RPMI7951 (cell line): ENCODE measurements at regions not wholly inside any gene's neighbourhood (a gene's known extent, or its start where the extent isn't known, plus 50 kb on each side); places are given as distances from the start of the nearest gene placed in this dataset.
"Not testable (repeated sequence)": the region's sequence is repeated elsewhere in the genome, so short reads cannot be mapped to it uniquely, and the experiment has no call there.

Experiments used
- DNase-seq: peaks from one replicate; pipeline ENCODE4 v3.0.0-alpha.2; 2012; ENCODE audit warnings: low read depth

- DNase-seq, result no peak
These were observed 107.5 kb upstream of the SIM2 start for GRCh38 chr21:36591326-36591970.

DNA sequence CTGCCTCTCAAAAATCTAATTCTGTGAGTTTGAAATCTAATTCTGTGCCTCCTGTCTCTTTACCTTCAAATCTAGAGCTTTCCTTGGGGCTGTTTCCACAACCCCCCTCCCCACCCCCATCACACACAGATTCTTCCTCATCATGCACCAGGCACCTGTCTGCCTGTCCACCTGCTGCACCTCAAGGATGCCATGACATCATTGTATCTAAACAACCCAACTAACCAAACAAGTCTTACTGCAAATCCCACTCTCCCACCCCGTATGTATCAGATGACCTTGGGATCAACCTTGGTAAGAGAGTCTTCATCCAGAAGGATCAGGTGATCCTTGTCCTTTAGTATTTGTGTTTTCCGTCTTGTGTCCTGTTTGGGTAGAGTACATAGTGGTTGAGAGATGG lies 102.7 kb upstream of the SIM2 start:
- DNase-seq, result no peak

GRCh38 chr21:36601362-36601761 lies 97.6 kb upstream of the SIM2 start:
- DNase-seq, result no peak

DNA sequence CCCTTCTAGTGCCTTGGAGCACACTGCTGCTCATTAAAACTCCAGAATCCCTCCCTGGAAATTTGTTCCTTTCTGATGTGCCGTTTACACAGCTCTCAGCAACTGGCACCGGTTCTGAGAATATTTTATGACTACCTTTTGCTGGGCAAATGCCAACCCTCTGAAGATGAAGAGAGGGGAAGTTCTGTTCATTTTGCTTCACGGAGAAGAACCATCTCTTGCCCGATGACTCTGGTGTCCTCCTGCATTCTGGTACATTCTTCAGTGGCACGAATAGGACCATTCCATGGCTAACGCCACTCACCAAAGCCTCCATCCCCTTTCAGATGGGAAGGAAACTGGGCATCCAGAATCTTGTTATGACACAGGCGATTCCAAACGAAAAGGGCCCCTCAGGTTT lies 96.2 kb upstream of the SIM2 start:
- DNase-seq, result no peak

- DNase-seq, result no peak
These were observed 95.7 kb upstream of the SIM2 start for GRCh38 chr21:36603221-36603620.

GRCh38 chr21:36605426-36605825 lies 93.5 kb upstream of the SIM2 start:
- no peak for DNase-seq

DNA sequence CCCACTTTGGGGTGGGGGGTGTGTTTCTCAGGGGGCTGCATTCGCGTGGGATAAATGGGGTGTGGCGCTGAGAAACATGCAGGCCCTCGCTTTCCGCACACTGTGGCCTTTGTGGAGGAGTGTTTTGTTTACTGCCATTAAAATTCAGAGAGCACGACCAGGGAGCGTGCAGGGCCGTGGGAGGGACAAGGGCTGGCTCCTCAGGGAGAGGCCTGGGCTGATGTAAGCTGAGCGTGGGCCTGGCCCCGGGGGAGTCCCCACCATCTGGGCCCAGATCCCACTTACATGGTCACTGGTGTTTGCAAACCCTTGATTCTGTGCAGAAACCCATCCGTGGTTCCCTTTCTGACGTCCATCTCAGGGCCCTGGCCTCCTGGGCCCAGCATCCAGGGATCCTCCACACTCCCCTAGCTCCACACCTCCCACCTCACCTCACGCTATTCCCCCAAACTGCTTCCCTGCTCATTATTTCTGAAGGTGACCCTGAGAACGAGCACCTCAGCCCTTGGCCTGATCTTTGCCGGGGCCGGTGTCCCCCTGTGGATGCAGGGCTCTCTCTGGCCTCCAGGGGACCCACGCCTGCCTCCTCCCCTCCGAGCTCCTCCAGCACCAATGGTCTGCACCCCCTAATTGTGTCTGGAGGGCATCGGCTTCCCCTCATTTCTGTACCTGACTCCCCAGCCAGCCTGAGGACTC lies 92.5 kb upstream of the SIM2 start:
- no peak for DNase-seq

GRCh38 chr21:36606983-36607325 lies 92.0 kb upstream of the SIM2 start:
- DNase-seq, result no peak

DNA sequence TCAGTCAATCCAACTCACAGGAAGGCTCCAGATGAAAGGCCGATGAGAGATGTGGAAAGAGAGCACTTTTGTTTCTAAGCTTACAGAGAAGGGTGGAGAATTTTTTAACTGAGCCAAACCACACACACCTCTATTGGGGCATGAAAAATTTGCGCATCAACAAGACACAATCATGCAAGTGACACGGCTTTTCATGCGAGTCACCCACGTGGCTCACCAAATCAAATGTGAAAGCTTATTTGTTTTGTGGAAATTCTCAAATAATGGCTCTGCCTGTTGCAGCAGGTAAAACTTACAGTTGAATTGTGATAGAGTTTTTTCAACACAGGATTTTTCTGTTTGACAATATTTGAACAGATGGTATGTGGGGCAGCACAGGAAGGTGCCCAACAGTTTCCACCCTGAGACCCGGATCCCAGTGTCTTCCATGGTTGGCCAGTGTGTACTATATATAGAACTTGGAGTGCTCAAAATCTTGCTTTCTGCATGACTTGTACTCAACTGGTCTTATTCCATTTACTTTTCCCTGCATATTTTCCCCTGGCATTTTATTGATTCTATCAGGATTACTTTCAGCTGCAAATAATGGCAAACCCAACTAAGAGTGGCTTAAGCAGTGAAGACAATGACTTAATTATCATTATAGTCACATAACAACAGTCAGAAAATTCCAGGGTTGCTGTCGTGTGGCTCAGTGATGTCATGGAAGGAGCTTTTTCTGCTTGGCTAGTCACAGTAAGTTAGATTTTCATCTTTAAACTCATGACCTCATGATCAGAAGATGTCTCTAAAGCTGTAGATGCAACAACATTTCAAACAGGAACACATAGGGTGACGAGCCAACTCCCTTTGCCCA lies 90.6 kb upstream of the SIM2 start:
- DNase-seq, result no peak

GRCh38 chr21:36608897-36609225 lies 90.1 kb upstream of the SIM2 start:
- no peak for DNase-seq

GRCh38 chr21:36609654-36610053 lies 89.3 kb upstream of the SIM2 start:
- DNase-seq, result no peak

DNA sequence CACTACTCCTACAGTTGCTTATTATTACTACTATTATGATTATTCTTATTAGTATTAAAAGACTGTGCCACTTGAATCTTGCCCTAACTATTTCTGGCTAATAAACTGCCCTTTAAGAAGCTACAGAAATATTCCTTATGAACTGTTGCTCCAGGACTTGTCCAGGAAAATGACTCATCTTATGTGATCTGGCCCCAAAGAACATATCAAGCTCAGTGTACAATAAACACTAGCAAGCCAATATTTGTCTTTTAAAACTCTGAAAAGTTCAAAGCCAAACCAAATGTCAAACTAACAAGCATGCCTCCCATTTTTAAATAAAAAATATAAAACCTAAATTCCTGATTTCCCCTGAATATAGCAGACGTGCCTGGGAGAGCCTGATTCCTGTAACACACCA lies 88.7 kb upstream of the SIM2 start:
- no peak for DNase-seq

DNA sequence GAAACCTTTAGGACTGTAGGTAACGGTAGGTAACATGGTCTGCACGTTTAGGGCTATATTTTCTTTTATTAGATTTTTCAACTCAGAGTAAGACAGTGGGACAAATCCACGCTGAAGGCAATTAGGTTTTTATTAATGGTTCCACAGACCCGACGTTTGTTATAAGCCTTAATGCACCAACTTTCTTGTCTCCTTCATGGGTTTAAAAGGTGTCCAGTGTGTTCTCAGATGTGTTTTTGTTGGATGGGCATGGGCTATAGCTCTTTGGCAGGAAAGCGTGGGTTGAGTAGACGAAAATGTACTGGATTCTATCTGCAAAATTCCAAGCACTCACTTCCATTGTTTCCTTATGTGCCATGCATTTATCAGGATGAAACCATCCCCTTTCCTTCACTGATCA lies 88.0 kb upstream of the SIM2 start:
- no peak for DNase-seq

DNA sequence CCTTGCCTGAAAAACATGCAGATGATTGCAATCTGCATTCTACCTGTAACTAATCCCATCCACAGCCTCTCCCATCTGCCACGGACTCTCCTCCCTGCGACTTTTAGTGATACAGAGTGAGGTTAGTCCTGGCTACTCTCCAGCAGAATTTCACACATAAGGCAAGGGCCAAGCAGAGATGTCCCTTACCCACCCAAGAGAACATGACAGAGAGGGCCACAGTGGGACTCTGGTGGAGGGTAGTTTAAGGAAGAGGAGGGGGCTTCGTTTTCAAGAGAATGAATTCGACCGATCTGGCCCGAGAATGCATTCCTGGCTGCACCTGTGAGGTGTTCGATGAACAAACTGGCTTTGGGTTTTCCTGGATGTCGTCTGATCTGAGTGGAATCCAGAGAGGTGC lies 87.5 kb upstream of the SIM2 start:
- no peak for DNase-seq

GRCh38 chr21:36613059-36613458 lies 85.9 kb upstream of the SIM2 start:
- DNase-seq, result peak; percentile 11

- no peak for DNase-seq
These were observed 85.4 kb upstream of the SIM2 start for GRCh38 chr21:36613554-36613953.

DNA sequence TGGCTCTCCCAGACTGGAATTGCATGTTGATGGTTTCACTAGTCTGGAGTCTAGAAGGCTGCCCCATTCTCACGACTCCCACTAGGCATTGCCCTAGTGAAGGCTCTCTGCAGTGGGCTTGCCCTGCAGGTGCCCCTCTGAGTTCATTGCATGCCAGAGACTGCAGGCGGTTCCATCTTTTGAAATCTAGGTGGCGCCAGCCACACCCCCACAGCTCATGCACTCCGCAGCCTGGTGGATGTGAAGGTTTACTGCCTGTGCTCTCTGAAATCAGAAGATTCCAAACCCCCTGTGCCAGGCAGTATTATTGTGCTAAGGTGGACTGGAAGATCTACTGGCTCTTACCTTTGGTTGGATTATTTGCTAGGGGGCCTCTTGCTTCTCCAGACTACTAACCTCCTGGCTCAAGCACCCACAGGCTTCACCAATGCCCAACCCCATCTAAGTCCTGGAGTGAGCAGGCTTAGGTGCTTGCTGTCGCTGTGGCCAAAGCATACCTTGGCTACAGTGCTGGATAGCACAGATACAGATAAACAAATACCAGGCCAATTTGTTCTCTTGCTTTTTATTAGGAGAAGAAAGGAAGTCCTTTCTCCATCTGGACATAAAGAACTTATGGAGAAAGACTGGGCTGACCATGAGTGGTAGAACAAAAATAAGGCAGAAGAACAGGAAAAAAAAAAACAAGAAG lies 83.5 kb upstream of the SIM2 start:
- no peak for DNase-seq

DNA sequence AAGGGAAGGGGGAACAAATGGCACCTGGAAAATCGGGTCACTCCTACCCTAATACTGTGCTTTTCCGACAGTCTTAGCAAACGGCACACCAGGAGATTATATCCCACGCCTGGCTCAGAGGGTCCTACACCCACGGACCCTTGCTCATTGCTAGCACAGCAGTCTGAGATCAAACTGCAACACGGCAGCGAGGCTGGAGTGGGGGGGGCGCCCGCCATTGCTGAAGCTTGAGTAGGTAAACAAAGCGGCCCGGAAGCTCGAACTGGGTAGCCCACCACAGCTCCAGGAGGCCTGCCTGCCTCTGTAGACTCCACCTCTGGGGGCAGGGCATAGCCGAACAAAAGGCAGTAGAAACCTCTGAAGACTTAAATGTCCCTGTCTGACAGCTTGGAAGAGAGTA lies 82.1 kb upstream of the SIM2 start:
- DNase-seq, result not testable (repeated sequence)

GRCh38 chr21:36621794-36622193 lies 77.1 kb upstream of the SIM2 start:
- DNase-seq, result not testable (repeated sequence)

DNA sequence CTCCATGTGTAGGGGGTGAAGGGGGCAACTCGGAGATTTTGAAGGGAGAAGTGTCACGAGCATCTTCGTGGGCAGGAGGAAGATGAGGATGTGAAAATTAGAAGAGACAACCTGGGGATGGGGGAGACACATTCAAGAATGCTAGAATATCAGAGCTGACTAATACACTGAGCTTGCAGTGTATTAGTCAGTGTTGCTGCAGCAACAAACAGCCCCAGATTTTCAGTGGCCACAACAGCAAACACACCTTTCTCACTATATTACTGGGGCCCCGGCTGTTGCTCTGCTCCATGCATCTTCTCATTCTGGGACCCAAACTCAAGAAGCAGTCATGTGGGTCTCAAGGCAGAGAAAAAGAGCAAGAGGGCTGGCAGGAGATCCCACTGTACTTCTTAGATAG lies 74.8 kb upstream of the SIM2 start:
- DNase-seq, result no peak

DNA sequence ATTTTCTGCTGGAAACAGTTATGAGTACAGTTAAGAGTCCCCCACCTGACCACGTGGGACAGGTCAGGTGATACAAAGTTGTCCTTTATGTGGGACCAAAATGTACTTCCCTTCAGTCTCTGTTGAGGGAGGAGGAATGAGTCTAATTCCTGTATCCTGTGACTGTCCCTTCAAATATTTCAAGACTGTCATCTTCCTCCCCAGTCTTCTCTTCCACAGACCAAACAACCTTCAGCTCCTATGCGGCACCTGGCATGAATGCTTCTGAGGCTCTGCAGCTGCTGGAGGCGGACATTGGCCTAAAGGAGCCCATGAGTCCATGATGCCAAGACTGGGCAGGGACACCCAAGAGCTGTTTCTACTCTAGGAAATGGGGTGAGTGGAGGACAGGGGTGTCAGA lies 72.1 kb upstream of the SIM2 start:
- DNase-seq, result no peak

DNA sequence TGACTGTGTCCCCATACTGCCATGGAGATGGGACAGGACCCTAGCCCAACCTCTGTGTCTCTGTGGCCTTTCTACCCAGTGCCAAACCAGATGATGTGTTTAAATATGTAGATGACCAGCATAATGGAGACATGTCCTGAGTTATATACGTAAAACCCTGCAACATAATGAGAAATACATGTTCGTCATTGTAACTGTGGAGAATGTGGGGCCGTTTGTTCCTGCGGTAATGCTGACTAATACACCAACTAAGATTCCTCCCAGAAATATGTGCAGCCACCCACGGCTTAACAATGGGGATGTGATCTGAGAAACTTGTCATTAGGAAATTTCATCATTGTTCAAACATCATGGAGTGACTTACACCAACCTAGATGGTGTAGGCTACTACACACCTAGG lies 71.7 kb upstream of the SIM2 start:
- peak; percentile 52 for DNase-seq

DNA sequence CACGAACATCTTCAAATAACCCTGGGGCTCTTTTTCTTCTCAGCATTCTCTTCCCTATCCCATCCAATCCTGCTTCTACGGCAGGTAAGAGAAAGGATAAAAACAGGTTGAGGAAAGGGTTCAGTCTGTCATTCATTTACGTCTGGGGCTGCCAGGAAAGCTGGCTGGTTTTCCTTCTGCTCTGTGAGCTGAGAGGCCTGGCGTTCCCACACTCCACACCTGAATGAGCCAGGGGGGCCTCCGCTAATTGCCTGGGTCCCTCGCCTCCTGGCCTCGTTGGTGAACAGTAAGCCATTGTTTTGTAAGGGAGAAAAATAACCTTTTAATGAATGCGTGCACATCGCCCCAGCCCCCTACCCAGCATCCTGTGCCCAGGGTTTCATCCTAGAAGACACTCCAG lies 70.8 kb upstream of the SIM2 start:
- no peak for DNase-seq
